PC-9 (cell line): ENCODE measurements at regions not wholly inside any gene's neighbourhood (a gene's known extent, or its start where the extent isn't known, plus 50 kb on each side); places are given as distances from the start of the nearest gene placed in this dataset.

Experiments used
- BruUV-seq: library from RNA; stranded (reverse); fragments of 400-500 nt; replicated peaks from 2 replicates; lab custom pipeline; 2021; lab: Mats Ljungman, UMichigan
- CTCF ChIA-PET: fragments of 300-600 bp; sonication (Branson Sonifier 250); formaldehyde crosslinking; loops from one replicate; lab custom pipeline; 2022; ENCODE audit warnings: antibody characterized with exemption; lab: Charles Lee
- POLR2A ChIA-PET: fragments of 300-600 bp; sonication (Branson Sonifier 250); formaldehyde crosslinking; loops from one replicate; lab custom pipeline; 2022; ENCODE audit warnings: antibody characterized with exemption; ENCODE audit not compliant: unreplicated experiment; lab: Charles Lee
- DNase-seq, 2 experiments: peaks; one replicate each; pipeline versions ENCODE4 v3.0.0 to v3.0.0-alpha.2; 2015 to 2022; ENCODE audit warnings: mixed read lengths in 1 of 2
- H2AFZ ChIP-seq: fragments of 200-600 bp; sonication (generic); 2 replicates; pipeline ENCODE4 v1.8.1; 2017; ENCODE audit warnings: antibody characterized with exemption
- H3F3A ChIP-seq: fragments of 200-600 bp; sonication (generic); 2 replicates; pipeline ENCODE4 v1.8.1; 2017; ENCODE audit warnings: antibody characterized with exemption, mild to moderate bottlenecking, low read depth; ENCODE audit not compliant: insufficient read depth
- H3K27ac ChIP-seq: fragments of 200-600 bp; sonication (generic); 2 replicates; pipeline ENCODE4 v1.6.1; 2016; ENCODE audit warnings: mixed run types
- H3K27me3 ChIP-seq: fragments of 200-600 bp; sonication (generic); 2 replicates; pipeline ENCODE4 v1.6.1; 2016; ENCODE audit warnings: low read depth, mixed run types; ENCODE audit not compliant: insufficient read depth
- H3K36me3 ChIP-seq: fragments of 200-600 bp; sonication (generic); 2 replicates; pipeline ENCODE4 v1.6.1; 2016; ENCODE audit warnings: low read depth, mixed run types
- H3K4me1 ChIP-seq: fragments of 200-600 bp; sonication (generic); replicated peaks from 2 replicates; pipeline ENCODE4 v1.6.1; 2016; ENCODE audit warnings: mixed run types; ENCODE audit not compliant: insufficient read depth
- H3K4me2 ChIP-seq: fragments of 200-600 bp; sonication (generic); 2 replicates; pipeline ENCODE4 v1.6.1; 2017; ENCODE audit warnings: mixed run types
- H3K4me3 ChIP-seq: fragments of 200-600 bp; sonication (generic); 2 replicates; pipeline ENCODE4 v1.6.1; 2016; ENCODE audit warnings: mixed run types
- H3K79me2 ChIP-seq: fragments of 200-600 bp; sonication (generic); 2 replicates; pipeline ENCODE4 v1.6.1; 2017; ENCODE audit warnings: low read depth, mixed run types
- H3K9me2 ChIP-seq: fragments of 200-600 bp; sonication (generic); 2 replicates; pipeline ENCODE4 v1.8.1; 2017; ENCODE audit warnings: mild to moderate bottlenecking; ENCODE audit not compliant: insufficient read depth
- H3K9me3 ChIP-seq: fragments of 200-600 bp; sonication (generic); 2 replicates; pipeline ENCODE4 v1.8.1; 2016; ENCODE audit warnings: low read depth; ENCODE audit not compliant: insufficient read depth
- H4K20me1 ChIP-seq: fragments of 200-600 bp; sonication (generic); 2 replicates; pipeline ENCODE4 v1.8.1; 2017; ENCODE audit not compliant: insufficient read depth
- CTCF ChIP-seq: fragments of 200-600 bp; sonication (generic); conservative IDR thresholded peaks from 2 replicates; pipeline ENCODE4 v1.6.1; 2017; ENCODE audit warnings: mixed run types, antibody characterized with exemption, mild to moderate bottlenecking, moderate library complexity
- EZH2 ChIP-seq: fragments of 200-600 bp; sonication (generic); IDR thresholded peaks from 2 replicates; pipeline ENCODE4 v1.8.0; 2017; ENCODE audit warnings: antibody characterized with exemption, low read depth
- intact Hi-C: fragments of 100-400 bp; cut with micrococcal nuclease; formaldehyde crosslinking; loops from one replicate; pipeline ENCODE4 v1.10.0; 2022; ENCODE audit not compliant: unreplicated experiment

- no peaks in the 10 kb centered on the region for H3F3A ChIP-seq
- H3K9me2 ChIP-seq: no peaks in the 10 kb centered on the region
- no peaks in the 10 kb centered on the region for H4K20me1 ChIP-seq
- intact Hi-C loops: no loop called here
- no peaks in the 10 kb centered on the region for H3K9me3 ChIP-seq
- H3K4me3 ChIP-seq: no peak overlapping the region
- no peaks in the 10 kb centered on the region for H3K36me3 ChIP-seq
- POLR2A ChIA-PET: no interaction called here
- DNase-seq: no peak
- H2AFZ ChIP-seq: no peak overlapping the region
- H3K27ac ChIP-seq: no peak overlapping the region
- BruUV-seq: no TSS peak
- no peak for TF ChIP-seq CTCF
- TF ChIP-seq EZH2: no peak
- no peak overlapping the region for H3K4me2 ChIP-seq
- CTCF ChIA-PET: no interaction called here
- no peaks in the 10 kb centered on the region for H3K4me1 ChIP-seq
- H3K27me3 ChIP-seq: no peaks in the 10 kb centered on the region
- H3K79me2 ChIP-seq: no peaks in the 10 kb centered on the region
Observed at GRCh38 chr4:53658029-53658428, 66.7 kb upstream of the LNX1 start.

- Histone ChIP-seq H3K36me3 (no peaks in the 10 kb centered on the region), H2AFZ (no peak overlapping the region; the same call in 1 of the 2 replicates), H3K27me3 (no peaks in the 10 kb centered on the region), H3K9me2 (no peaks in the 10 kb centered on the region), H3K4me3 (no peak overlapping the region), H4K20me1 (no peaks in the 10 kb centered on the region), H3K79me2 (no peaks in the 10 kb centered on the region), H3K9me3 (no peaks in the 10 kb centered on the region), H3F3A (no peaks in the 10 kb centered on the region), H3K4me1 (no peaks in the 10 kb centered on the region), H3K27ac (no peak overlapping the region), H3K4me2 (no peak overlapping the region)
- DNase-seq: no peak
- no TSS peak for BruUV-seq
- ChIA-PET CTCF (no interaction called here), POLR2A (no interaction called here)
- TF ChIP-seq EZH2 (no peak), CTCF (no peak)
- intact Hi-C loops: no loop called here
Observed at GRCh38 chr4:53656421-53656981, 65.2 kb upstream of the LNX1 start.

GRCh38 chr4:53654300-53654758 is 63.0 kb upstream of the LNX1 start:
- H2AFZ ChIP-seq: no peak overlapping the region
- intact Hi-C loops: no loop called here
- CTCF ChIA-PET: no interaction called here

More at GRCh38 chr4:53654300-53654758, 63.0 kb upstream of the LNX1 start:
- no peaks in the 10 kb centered on the region for H3K9me3 ChIP-seq
- H3K36me3 ChIP-seq: no peaks in the 10 kb centered on the region
- H3K79me2 ChIP-seq: no peaks in the 10 kb centered on the region
- no peak for DNase-seq
- H4K20me1 ChIP-seq: no peaks in the 10 kb centered on the region
- no peak overlapping the region for H3K4me2 ChIP-seq
- H3K27ac ChIP-seq: no peak overlapping the region
- H3F3A ChIP-seq: no peaks in the 10 kb centered on the region
- POLR2A ChIA-PET: no interaction called here
- H3K4me1 ChIP-seq: no peaks in the 10 kb centered on the region
- no TSS peak for BruUV-seq
- no peak overlapping the region for H3K4me3 ChIP-seq
- no peak for TF ChIP-seq EZH2
- H3K27me3 ChIP-seq: no peaks in the 10 kb centered on the region
- no peaks in the 10 kb centered on the region for H3K9me2 ChIP-seq
